GM18868 (cell line): ENCODE measurements at regions not wholly inside any gene's neighbourhood (a gene's known extent, or its start where the extent isn't known, plus 50 kb on each side); places are given as distances from the start of the nearest gene placed in this dataset.
"Not testable (repeated sequence)": the region's sequence is repeated elsewhere in the genome, so short reads cannot be mapped to it uniquely, and the experiment has no call there.

Experiments used
- ATAC-seq: cut with Tn5 transposase; IDR thresholded peaks from one replicate; pipeline ENCODE4 v1.9.1; 2021; ENCODE audit warnings: mild to moderate bottlenecking, moderate library complexity; ENCODE audit not compliant: unreplicated experiment

GRCh38 chrX:123002844-123003243, 181.2 kb upstream of the GRIA3 start:
- not testable (repeated sequence) for ATAC-seq

- ATAC-seq: no peak
Measured at GRCh38 chrX:123013141-123013540, 170.9 kb upstream of the GRIA3 start.

GRCh38 chrX:123036401-123036800, 147.7 kb upstream of the GRIA3 start:
- ATAC-seq: no peak

GRCh38 chrX:123049071-123049625, 134.9 kb upstream of the GRIA3 start:
- ATAC-seq: no peak

GRCh38 chrX:123060986-123061385, 123.1 kb upstream of the GRIA3 start:
- ATAC-seq: no peak

- ATAC-seq: no peak
Measured at GRCh38 chrX:123064053-123064452, 120.0 kb upstream of the GRIA3 start.

GRCh38 chrX:123072686-123073385, 111.2 kb upstream of the GRIA3 start:
- no peak for ATAC-seq

- ATAC-seq: no peak
Measured at GRCh38 chrX:123075947-123076561, 108.0 kb upstream of the GRIA3 start.

- no peak for ATAC-seq
Measured at GRCh38 chrX:123077631-123078030, 106.4 kb upstream of the GRIA3 start.

- ATAC-seq: no peak
Measured at GRCh38 chrX:123080065-123080464, 104.0 kb upstream of the GRIA3 start.

GRCh38 chrX:123081776-123082175, 102.3 kb upstream of the GRIA3 start:
- ATAC-seq: no peak

GRCh38 chrX:123083924-123084323, 100.2 kb upstream of the GRIA3 start:
- ATAC-seq: no peak

- no peak for ATAC-seq
Measured at GRCh38 chrX:123084797-123085196, 99.3 kb upstream of the GRIA3 start.

- ATAC-seq: no peak
Measured at GRCh38 chrX:123085311-123085940, 98.7 kb upstream of the GRIA3 start.

- ATAC-seq: no peak
Measured at GRCh38 chrX:123086768-123087167, 97.3 kb upstream of the GRIA3 start.

GRCh38 chrX:123087326-123087725, 96.8 kb upstream of the GRIA3 start:
- ATAC-seq: no peak

- ATAC-seq: no peak
Measured at GRCh38 chrX:123088331-123088730, 95.7 kb upstream of the GRIA3 start.

GRCh38 chrX:123088930-123089329, 95.1 kb upstream of the GRIA3 start:
- ATAC-seq: no peak

- ATAC-seq: no peak
Measured at GRCh38 chrX:123093792-123094191, 90.3 kb upstream of the GRIA3 start.

GRCh38 chrX:123108513-123109427, 75.3 kb upstream of the GRIA3 start:
- ATAC-seq: no peak

GRCh38 chrX:123121241-123121640, 62.8 kb upstream of the GRIA3 start:
- ATAC-seq: no peak
